EH (cell line): ENCODE measurements at regions not wholly inside any gene's neighbourhood (a gene's known extent, or its start where the extent isn't known, plus 50 kb on each side); places are given as distances from the start of the nearest gene placed in this dataset.
"Not testable (repeated sequence)": the region's sequence is repeated elsewhere in the genome, so short reads cannot be mapped to it uniquely, and the experiment has no call there.

ENCODE experiments used
- DNase-seq: peaks from one replicate; pipeline ENCODE4 v3.0.0-alpha.2; 2015; ENCODE audit warnings: low read depth

- DNase-seq = no peak
Observed at GRCh38 chrX:113330416-113330815, 489.8 kb upstream of the AMOT start.

GRCh38 chrX:113315927-113316326, 475.3 kb upstream of the AMOT start:
- DNase-seq = no peak

DNA sequence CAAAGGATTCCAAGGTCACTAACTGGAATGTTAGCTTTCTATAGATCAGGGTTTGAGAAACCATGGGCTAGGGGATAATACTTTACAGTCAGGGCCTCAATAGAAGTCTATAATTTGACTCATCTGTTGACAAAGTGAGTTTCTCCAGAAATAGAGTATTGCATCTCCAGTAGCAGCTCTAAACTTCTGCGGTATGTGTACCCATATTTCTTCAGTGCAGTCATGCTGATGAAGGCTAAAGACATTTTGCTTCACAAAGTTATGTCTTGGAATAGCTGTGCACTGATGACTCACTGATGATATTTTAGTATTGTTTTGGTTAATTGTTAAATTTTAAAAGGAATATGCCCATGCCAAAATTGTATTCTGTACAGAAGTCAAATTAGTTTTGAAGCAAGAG, 464.9 kb upstream of the AMOT start:
- DNase-seq = peak; percentile 6

DNA sequence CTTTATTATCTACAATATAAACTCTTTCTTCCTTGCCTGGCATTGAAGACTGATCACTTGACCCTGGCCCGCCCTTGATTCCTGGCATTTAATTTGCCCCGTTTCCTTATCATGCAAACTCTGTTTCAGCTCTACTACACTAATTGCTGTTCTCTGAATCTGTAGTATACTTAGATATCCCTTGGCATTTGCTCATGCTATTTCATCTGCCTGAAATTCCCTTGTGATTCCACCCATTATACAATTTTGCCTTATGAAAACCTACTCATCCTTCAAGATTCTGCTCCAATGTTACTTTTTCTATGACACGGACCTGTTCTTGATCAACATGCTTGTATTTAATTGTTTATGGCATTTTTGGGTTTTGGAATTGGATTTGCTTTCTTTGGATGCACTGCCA, 459.9 kb upstream of the AMOT start:
- no peak for DNase-seq

GRCh38 chrX:113297437-113297836, 456.8 kb upstream of the AMOT start:
- no peak for DNase-seq

DNA sequence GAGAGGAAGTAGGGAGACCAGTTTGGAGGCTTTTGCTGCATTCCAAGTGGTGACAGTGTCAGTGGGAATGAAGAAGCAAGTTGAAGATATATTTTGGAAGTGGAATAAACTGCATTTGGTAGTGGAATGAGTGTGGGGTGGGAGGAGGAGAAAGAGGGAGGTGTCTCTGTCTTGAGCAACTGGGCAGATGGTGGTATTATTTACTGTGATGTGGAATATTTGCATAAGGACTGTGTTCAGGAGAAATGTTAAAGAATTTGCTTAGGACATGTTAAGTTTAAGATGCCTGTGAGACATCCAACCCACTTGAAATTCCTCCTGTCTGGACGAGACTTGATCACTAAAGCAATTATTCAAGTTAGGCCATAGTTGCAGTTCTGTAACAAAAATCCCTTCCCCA, 448.9 kb upstream of the AMOT start:
- DNase-seq = no peak

GRCh38 chrX:113287761-113288160, 447.1 kb upstream of the AMOT start:
- no peak for DNase-seq

DNA sequence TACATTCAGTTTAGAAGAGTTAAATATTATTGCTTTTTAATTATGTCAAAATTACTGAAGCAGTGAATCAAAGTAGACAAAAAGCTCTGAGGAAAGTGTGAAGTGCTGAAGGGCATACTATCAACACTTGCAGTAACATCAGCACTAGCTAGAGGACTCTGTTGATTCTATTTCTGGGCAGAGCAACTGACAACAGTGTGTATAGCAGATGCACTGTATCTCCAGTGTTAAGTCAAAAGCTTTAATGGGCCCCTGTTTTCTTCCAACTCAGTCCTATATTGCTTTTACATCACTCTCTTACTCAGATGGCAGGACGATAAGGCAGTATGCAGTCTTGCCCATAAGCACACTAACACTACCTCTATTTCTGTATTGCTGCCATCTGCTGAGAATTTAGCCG, 435.2 kb upstream of the AMOT start:
- no peak for DNase-seq

GRCh38 chrX:113274791-113275190, 434.2 kb upstream of the AMOT start:
- no peak for DNase-seq

GRCh38 chrX:113274345-113274744, 433.7 kb upstream of the AMOT start:
- no peak for DNase-seq

- DNase-seq = no peak
Observed at GRCh38 chrX:113269203-113269602, 428.6 kb upstream of the AMOT start.

GRCh38 chrX:113260474-113260873, 419.8 kb upstream of the AMOT start:
- no peak for DNase-seq

- no peak for DNase-seq
Observed at GRCh38 chrX:113222305-113222704, 381.7 kb upstream of the AMOT start.

GRCh38 chrX:113212052-113212451, 371.4 kb upstream of the AMOT start:
- no peak for DNase-seq

DNA sequence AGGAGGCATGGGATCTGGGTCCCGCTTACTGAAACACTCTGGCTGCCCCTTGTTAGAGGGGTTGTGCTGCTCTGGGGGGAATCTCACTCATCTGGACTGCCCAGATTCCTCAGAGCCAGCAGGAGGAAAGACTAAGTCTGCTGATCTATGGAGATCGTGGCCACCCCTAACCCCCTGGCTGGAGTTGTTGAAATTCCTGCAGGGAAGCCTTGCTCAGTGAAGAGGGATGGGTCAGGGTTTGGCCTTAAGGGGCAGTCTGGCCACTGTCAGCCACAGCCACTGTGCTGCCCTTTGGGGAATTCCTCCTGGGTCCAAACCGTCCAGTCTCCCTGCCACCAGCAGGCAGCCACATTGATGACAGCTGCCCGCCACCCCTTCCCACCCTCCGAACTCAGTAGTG, 362.0 kb upstream of the AMOT start:
- DNase-seq = no peak

- DNase-seq = no peak
Observed at GRCh38 chrX:113195949-113196348, 355.3 kb upstream of the AMOT start.

- DNase-seq = no peak
Observed at GRCh38 chrX:113192418-113192817, 351.8 kb upstream of the AMOT start.

DNA sequence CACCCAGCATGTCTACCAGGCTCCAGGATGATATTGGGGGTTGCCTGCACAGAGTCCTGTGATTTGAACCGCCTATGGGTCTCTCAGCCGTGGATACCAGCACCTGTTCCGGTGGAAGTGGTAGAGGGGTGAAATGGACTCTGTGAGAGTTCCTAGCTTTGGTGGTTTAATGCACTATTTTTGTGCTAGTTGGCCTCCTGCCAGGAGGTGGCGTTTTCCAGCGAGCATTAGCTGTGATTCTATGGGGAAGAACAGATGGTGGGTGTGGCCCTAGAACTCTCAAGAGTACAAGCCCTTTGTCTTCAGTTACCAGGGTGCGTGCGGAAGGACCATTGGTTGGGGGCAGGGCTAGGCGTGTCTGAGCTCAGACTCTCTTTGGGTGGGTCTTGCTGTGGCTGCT, 316.9 kb upstream of the AMOT start:
- no peak for DNase-seq

GRCh38 chrX:113154315-113154714, 313.7 kb upstream of the AMOT start:
- not testable (repeated sequence) for DNase-seq

- DNase-seq = no peak
Observed at GRCh38 chrX:113136836-113137235, 296.2 kb upstream of the AMOT start.

- no peak for DNase-seq
Observed at GRCh38 chrX:113133316-113133715, 292.7 kb upstream of the AMOT start.

DNA sequence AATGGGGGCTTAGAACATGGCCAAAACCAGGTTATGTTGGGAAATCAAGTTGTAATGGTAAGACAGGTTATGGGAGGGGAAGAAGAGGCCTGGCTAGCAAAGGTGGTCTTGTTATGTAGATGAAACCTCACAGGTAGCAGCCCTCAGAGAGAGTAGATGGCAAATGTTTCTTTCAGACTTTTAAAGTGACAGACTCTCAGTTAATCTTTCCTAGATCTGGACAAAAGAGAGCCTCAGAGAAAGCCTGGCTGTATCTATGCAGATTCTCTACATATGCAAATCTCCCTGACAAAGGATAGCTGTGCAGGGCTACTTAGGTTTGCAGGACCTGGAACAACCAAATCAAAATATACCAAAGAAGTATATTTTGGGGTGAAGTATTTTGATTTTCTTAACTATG, 284.1 kb upstream of the AMOT start:
- no peak for DNase-seq

DNA sequence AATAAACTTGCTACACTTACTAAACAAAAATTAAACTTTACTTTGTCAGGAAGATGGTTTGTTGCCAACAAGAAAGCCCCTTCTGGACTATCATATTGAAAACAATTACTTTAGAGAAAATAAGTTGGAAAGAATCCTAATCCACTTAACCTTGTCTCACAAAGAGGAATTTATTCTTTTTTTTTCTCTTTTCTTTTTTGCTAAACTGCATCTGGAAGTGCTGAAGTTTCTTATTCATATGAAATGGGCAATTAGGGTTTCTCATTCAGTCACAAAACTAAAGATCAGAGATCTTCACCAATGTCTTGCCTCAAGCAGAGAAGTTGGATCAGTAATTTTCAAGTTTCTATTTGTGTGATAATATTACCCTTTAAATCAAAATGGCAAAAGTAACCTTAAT, 234.9 kb upstream of the AMOT start:
- no peak for DNase-seq

- no peak for DNase-seq
Observed at GRCh38 chrX:113059714-113060113, 219.1 kb upstream of the AMOT start.

DNA sequence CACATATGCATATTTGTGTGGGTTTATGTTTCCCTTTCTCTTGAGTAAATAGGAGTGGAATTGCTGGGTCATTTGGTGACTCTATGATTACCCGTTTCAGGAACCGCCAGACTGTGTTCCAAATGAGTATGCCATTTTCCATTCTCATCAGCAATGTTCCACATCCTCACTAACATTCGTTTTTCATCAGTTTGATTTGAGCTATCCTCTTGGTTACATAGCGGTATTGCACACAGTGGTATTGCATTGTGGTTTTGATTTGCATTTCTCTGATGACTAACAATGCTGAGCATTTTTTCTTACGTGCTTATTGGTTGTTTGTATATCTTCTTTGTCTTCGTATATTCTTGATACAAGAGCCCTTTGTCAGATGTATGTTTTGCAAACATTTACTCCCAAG, 218.0 kb upstream of the AMOT start:
- no peak for DNase-seq
